SHP77 (cell line): ENCODE measurements at regions not wholly inside any gene's neighbourhood (a gene's known extent, or its start where the extent isn't known, plus 50 kb on each side); places are given as distances from the start of the nearest gene placed in this dataset.
A peak's percentile ranks its signal among the peaks of the same experiment; 100 is the strongest.

Source experiments
- DNase-seq, 2 experiments: peaks; one replicate each; lab custom pipeline; 2025; lab: John Stamatoyannopoulos, UW

DNA sequence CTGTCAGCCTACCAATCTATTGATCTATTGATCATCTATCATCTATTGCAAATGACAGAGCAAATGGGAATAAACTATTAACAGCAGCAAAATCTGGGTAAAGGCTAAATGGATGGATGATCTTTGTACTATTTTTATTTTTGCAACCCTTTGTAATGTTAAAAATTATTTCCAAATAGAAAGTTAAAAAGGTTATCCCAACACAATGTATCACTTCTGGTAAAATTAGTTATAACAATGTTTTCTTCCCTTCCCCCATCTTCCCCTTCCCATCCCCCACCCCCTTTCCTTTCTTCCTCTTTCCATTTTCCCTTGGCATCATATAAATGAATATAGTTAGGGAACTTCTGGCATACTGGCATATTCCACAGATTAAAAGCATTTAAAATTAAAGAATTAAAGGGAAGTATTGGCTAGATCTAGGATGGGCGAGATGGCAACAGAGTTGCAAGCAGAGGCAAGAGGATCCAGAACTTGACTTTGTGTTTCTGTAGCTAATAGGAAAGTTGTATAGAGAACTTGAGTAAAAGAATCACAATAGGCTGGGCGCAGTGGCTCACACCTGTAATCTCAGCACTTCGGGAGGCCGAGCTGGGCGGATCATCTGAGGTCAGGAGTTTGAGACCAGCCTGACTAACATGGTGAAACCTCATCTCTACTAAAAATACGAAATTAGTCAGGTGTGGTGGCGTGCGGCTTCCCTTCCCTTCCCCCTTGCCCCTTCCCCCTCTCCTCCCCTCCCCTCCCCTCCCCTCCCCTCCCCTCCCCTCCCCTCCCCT, 66.6 kb upstream of the TAF11L2 start:
- no peak for DNase-seq

DNA sequence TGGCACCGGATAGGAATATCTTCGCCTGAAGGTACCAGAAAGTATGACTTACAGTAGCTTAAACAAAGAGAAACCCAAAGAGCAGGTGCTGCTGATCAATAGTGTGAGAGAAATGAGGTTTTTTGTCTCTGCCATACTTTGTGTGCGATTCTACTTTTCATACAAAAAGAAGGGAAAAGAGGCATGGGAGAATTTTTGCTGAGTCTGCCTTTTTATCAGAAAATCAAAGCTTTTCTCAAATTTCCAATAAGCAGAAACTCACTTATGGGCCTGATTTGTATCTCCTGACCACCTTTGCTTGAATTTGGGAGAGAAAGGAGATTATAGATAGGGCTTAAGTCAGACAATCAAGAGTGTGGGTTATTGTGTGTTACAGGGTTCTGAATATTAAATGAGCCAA, 65.5 kb upstream of the TAF11L2 start:
- no peak for DNase-seq

DNA sequence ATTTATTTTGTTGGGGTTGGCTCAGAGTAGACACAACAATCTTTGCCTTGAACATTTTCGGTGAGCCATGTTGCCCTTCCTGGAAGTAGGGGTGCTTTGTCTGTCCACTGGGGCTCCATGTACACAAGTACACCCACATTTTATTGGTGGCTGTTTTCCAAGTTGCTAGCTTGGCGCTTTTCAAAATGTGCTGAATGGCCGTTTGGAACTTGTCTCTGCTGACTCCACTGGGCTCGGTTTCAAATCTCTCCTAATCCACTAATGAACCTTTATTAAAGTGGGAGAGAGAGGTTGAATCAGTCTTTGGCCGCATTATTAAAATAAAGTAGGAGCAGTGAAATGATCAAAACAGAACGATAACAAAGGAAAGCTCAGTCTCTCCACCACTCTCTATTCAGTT, 64.6 kb upstream of the TAF11L2 start:
- no peak for DNase-seq

DNA sequence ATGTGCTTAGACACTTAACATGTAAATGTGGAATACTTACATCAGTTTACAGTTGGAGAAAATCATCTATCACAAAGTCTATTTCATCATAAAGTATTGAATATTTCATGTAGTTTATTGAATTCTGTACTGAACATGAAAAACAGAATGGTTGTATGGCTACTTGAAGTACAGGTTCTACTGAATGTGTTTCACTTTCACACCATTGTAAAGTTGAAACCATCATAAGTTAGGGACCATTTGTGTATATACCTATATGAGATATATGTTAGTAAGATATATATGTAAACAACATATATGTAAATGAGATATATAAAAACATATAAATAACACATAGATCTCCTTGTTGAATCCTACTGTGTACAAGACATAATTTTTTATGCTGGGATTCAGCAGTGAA, 63.0 kb upstream of the TAF11L2 start:
- no peak for DNase-seq

DNA sequence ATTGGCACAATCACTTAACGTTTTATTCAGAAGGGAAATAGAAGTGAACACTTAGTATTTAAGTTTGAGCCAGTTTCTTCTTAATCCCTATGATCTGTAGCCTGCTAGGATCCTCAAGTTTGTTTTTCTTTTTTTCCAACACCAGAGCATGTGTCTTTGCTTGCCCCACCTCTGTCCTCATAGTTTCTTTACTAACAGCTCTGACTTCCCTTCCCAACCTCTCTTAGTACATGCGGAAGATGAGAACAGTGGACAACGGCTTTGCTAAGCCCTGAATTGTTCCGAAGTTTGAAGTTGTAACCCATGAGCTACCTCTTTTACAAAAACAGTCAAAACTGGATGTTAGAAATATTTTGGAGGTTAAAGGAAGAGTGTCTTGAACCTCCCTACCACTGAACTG, 61.7 kb upstream of the TAF11L2 start:
- DNase-seq: no peak

DNA sequence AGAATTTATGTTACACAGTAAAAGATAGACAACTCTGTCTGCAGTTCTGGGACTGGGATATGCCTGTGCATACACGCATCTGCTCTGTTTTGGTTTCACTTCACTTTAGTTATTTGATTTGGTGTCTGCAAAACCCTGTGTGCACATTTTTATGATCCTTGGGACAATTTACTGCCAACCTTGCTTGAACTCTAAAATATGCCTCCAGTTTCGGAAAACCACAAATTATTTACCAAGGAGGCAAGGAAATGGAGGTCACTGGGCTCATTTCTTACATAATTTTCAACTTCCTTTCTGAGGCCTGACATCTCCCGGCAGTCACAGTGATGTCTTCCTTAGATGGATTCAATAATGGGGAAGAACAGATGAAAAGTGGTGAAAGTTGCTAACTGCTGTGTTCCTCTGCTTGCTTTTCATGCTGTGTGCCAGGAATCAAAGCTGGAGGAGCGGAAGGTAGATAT, 61.2 kb upstream of the TAF11L2 start:
- DNase-seq: no peak

DNA sequence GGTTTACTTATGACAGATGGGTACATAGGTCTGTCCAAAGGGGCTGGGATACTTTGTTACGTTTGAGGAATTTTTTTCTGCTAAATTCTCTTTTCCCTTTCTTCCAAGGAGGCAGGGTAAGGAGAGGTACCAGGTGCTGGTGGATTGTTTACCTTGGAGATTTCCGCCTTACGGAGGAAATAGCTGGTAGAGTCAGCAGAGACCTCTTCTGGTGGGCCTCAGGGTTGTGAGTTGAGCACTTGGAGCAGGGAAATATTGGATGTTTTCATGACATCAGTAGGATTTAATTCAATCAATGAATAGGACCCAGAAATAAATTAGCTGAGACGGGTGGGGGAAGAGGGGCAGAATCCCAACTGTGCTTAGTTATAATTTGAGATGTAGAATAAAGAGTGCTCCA, 60.0 kb upstream of the TAF11L2 start:
- DNase-seq: no peak

DNA sequence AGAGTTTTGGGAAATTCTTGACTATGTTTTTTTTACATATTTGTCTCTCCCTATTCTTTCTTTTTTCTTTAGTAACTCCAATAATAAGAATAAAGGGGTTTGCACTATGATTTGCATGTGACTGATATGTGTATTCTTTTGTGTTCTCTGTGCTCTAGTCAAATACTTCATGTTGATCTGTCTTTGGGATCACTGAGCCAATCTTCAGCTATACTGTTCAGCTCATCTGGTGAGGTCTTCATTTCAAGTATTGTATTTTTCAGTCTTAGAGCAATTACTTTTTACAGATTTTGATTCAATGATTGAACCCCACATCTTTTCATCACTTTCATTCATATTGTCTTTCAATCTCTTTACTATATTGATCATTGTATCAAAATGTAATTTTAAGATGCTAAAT, 58.1 kb upstream of the TAF11L2 start:
- no peak for DNase-seq

DNA sequence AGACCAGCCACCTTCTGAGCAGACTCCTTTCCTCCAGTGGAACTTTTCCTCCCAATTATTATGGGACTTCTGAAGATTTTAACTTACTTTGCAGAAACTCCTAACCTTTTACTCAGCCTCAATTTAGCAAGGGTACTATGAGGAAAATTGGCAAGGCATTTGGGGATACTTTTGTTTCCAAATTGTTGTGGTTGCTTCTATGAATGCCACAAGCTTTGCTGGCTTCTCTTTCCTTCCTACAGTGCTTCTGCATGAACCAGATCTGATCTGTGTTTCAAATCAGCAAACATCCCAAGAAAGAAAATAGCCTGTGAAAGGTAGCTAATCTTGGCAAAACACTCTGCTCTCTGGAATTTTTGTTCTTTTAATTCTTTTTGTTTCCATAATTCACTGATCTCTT, 57.3 kb upstream of the TAF11L2 start:
- DNase-seq: no peak

DNA sequence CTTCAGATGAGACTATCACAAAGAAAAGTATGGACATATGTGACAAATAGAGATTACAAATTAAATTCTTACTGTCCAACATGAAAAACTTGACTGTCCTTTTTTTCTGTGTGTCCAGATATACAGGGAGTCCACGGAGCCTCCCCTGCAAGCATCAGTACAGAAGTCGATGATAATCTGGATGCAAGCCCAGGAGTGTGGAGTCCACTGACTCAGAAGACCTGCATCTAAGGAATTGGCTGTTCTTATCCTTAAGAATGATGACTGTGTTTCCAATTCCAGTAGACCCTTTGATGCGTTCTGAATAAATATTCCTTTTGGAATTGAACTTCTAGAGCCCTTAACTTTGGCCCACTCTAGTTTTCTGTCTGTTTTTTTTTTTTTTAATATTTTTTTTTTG, 56.7 kb upstream of the TAF11L2 start:
- no peak for DNase-seq

DNA sequence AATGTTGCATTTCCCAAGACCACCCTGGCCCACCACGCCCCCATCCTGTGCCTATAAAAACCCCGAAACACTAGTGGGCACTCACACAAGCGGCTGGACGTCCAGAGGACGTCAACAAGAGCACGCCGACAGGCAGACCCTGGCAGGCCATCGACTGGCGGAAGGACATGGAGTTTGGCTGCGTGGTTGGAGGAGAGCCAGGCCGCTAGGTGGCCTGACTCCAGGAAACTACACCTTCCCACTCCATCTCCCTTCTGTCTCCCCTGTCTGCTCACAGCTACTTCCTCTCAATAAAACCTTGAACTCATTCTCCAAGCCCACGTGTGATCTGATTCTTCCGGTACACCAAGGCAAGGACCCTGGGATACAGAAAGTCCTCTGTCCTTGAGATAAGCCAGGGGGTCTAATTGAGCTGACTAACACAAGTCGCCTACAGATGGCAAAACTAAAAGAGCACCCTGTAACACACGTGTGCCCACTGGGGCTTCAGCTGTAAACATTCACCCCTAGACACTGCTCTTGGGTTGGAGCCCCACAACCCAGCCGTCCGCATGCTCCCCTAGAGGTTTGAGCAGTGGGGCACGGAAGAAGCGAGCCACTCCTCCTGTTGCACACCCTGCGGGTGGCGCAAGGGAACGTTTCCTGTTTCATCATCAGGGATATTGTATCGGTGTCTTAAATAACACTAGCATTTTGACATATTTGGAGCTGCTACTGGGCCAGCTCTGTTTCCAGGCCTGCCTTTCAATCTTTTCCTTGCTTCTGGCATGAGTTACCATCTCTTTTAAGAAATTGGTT, 54.5 kb upstream of the TAF11L2 start:
- peak; percentile 7 to 49 for DNase-seq

DNA sequence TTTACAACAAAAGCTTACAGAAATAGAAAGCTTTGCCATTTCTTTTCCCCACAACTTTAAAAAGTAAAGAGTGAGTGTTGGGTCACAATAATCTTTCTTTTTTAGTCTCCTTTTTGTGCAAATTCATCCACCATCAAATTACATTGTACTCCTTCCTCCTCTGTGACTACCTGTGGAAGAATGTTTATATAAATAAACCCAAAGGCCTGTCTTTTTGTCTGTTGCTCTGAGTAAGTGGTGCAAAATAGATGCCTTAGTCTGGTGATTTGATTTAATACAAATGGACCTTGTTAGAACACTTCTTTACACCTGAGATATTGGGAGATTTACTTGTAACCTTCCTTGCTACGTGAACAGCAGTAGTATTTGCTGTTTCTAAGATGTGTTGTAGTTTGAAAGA, 53.5 kb upstream of the TAF11L2 start:
- DNase-seq: no peak

DNA sequence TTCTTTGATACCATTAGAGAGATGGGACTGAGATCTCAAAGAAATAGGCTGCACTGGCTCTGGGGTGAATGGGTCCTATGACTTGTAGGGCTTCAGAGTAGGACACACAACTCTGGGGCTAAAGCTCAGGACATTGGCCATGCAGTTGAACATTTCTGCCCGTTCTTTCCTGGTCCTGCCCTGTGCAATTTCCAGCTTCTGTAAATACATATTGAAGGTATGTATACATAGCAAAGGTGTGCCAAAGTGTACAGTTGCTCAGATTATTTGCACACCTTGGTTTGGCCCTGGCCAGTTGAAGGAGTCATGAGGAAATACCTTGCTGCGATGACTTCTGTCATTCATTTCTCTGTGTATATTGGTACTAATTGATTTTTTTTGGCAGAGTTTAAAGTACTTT, 52.8 kb upstream of the TAF11L2 start:
- no peak for DNase-seq
